Suprapubic skin (tissue), 4 donors: ENCODE measurements at regions not wholly inside any gene's neighbourhood (a gene's known extent, or its start where the extent isn't known, plus 50 kb on each side); places are given as distances from the start of the nearest gene placed in this dataset.
"Not testable (repeated sequence)": the region's sequence is repeated elsewhere in the genome, so short reads cannot be mapped to it uniquely, and the experiment has no call there.

Experiments
- DNase-seq, 2 donors: peaks; one replicate each; pipeline ENCODE4 v3.0.0-alpha.2; 2019; ENCODE audit warnings: low spot score in 2 of 2
- H3K27ac ChIP-seq: fragments of 200-600 bp; sonication (generic); one replicate; pipeline ENCODE4 v1.5.1; 2019
- H3K27me3 ChIP-seq: fragments of 200-600 bp; sonication (generic); one replicate; pipeline ENCODE4 v1.5.1; 2019
- H3K36me3 ChIP-seq: fragments of 200-600 bp; sonication (generic); one replicate; pipeline ENCODE4 v1.5.1; 2019
- H3K4me1 ChIP-seq: fragments of 200-600 bp; sonication (generic); one replicate; pipeline ENCODE4 v1.5.1; 2019
- H3K4me3 ChIP-seq: fragments of 200-600 bp; sonication (generic); one replicate; pipeline ENCODE4 v1.5.1; 2019; ENCODE audit warnings: mild to moderate bottlenecking
- H3K9me3 ChIP-seq: fragments of 200-600 bp; sonication (generic); one replicate; pipeline ENCODE4 v1.5.1; 2019
- EP300 ChIP-seq: sonication (generic); formaldehyde crosslinking; IDR thresholded peaks from one replicate; pipeline ENCODE4 v1.6.1; 2017; ENCODE audit warnings: antibody characterized with exemption
- POLR2A ChIP-seq, 2 donors: fragments of 450-650 bp; IDR thresholded peaks; one replicate each; pipeline ENCODE4 v1.6.1; 2017; ENCODE audit warnings: antibody characterized with exemption in 2 of 2, mild to moderate bottlenecking in 2 of 2, moderate library complexity in 2 of 2
- POLR2AphosphoS5 ChIP-seq, 3 donors: sonication (generic); formaldehyde crosslinking; IDR thresholded peaks; one replicate each; pipeline ENCODE4 v1.6.1; 2017; ENCODE audit warnings: antibody characterized with exemption in 3 of 3
- WGBS: methylation state at CpG from one replicate; pipeline ENCODE4 v1.1.5; 2018; 5-methylcytosine and 5-hydroxymethylcytosine counted together
- TF ChIP-seq, protein P1 (sequence below), 2 donors: fragments of 200-600 bp in 1 of 2; fragments of 450-650 bp in 1 of 2; sonication (generic) in 1 of 2; IDR thresholded peaks; one replicate each; pipeline ENCODE4 v1.5.1; 2016 to 2019; ENCODE audit warnings: antibody characterized with exemption in 2 of 2, mild to moderate bottlenecking in 1 of 2, moderate library complexity in 1 of 2

DNA sequence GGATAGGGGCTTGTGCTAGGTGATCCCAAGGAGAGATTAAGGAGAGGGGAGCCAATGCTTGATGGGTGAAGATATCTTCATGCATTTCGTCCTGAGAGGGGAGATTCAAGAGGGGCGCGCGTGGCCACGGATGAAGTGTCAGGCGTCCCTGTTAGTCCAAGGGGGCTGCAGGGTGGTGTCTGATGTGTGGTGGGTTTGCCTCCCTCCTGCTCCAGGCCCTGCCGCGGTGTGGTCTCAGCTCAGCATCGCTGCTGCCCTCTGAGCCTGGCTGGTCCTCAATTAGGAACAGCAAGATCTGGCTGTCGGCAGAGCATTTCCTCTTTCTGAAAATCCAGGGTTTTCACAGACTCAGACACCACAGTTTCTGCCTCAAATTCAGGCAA, 318.0 kb downstream of the THBS2 start:
- peaks cover 9% of the 10 kb centered on the region for H3K4me1 ChIP-seq
- WGBS = 80% methylated on average over 9 of the region's 10 CpGs
- no peak overlapping the region for H3K27ac ChIP-seq
- H3K36me3 ChIP-seq = no peaks in the 10 kb centered on the region
- no peaks in the 10 kb centered on the region for H3K27me3 ChIP-seq
- TF ChIP-seq POLR2A (IDR thresholded peaks at IDR 0.05) = no peak
- TF ChIP-seq EP300 = no peak
- TF ChIP-seq, protein P1, sequence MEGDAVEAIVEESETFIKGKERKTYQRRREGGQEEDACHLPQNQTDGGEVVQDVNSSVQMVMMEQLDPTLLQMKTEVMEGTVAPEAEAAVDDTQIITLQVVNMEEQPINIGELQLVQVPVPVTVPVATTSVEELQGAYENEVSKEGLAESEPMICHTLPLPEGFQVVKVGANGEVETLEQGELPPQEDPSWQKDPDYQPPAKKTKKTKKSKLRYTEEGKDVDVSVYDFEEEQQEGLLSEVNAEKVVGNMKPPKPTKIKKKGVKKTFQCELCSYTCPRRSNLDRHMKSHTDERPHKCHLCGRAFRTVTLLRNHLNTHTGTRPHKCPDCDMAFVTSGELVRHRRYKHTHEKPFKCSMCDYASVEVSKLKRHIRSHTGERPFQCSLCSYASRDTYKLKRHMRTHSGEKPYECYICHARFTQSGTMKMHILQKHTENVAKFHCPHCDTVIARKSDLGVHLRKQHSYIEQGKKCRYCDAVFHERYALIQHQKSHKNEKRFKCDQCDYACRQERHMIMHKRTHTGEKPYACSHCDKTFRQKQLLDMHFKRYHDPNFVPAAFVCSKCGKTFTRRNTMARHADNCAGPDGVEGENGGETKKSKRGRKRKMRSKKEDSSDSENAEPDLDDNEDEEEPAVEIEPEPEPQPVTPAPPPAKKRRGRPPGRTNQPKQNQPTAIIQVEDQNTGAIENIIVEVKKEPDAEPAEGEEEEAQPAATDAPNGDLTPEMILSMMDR (IDR thresholded peaks at IDR 0.05) = no peak
- TF ChIP-seq POLR2AphosphoS5 (IDR thresholded peaks at IDR 0.05) = no peak
- DNase-seq = no peak
- H3K9me3 ChIP-seq = no peaks in the 10 kb centered on the region
- no peak overlapping the region for H3K4me3 ChIP-seq

DNA sequence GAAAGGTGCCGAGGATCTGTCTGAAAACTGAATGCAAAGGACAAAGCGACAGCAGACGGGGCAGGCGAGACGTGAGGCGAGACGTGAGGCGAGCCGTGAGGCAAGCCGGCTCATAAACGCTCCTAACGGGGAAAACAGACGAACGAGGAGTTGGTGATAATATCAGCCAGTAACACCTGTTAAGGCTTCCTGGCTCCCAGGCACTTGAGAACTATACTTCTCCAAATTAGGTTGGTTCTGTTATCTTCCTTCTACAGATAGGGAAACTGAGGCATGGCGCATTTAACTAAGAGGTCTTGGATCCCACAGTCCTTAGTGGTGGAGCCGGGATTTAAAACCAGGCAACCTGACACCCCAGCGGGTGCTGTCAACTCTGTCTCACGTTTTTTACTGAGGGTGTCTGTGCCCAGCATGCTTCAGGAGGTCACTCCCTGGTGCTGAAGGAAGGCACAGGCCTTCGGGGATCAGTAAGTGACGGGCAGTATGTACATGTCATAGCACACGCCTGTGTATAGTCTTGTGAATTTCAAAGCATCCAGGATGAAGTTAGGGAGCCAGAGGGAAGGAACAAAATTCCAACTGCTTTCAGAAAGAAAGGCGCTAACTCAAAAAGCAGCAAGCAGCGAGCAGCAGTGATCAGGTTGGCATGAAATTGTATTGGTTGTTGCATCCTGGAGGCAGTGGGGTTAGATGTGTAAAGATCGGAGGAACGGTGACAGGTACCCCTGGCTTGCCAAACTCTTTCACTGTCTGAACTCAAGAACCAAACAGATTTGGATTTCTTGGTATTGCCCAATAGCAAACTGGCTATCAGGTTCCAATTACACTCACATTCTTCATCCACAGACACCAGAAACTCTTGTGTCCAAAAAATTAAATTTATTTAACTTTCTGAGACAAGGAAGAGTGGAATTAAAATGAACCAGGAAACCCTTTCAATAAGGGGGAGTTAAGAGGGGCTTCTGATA, 318.7 kb downstream of the THBS2 start:
- WGBS = 83% methylated on average over 24 of the region's 25 CpGs

DNA sequence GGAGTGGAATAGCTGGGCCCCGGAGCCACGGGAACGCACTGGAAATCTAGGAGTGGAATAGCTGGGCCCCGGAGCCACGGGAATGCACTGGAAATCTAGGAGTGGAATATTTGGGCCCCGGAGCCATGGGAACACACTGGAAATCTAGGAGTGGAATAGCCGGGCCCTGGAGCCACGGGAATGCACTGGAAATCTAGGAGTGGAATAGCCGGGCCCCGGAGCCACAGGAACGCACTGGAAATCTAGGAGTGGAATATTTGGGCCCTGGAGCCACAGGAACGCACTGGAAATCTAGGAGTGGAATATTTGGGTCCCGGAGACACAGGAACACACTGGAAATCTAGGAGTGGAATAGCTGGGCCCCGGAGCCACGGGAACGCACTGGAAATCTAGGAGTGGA, 321.5 kb downstream of the THBS2 start:
- WGBS = 83% methylated on average over 16 of the region's 16 CpGs
- not testable (repeated sequence) for H3K9me3 ChIP-seq, H3K27ac ChIP-seq, H3K4me3 ChIP-seq, H3K36me3 ChIP-seq, DNase-seq, H3K27me3 ChIP-seq, H3K4me1 ChIP-seq

More for the DNA sequence above, 318.7 kb downstream of the THBS2 start:
- Histone ChIP-seq H3K4me3 (no peak overlapping the region), H3K9me3 (no peaks in the 10 kb centered on the region), H3K27ac (no peak overlapping the region), H3K27me3 (no peaks in the 10 kb centered on the region), H3K36me3 (no peaks in the 10 kb centered on the region), H3K4me1 (peaks cover 9% of the 10 kb centered on the region)
- TF ChIP-seq POLR2AphosphoS5 (IDR thresholded peaks at IDR 0.05) (no peak), EP300 (no peak), POLR2A (IDR thresholded peaks at IDR 0.05) (no peak)
- TF ChIP-seq, protein P1 (IDR thresholded peaks at IDR 0.05) = no peak
- no peak for DNase-seq

DNA sequence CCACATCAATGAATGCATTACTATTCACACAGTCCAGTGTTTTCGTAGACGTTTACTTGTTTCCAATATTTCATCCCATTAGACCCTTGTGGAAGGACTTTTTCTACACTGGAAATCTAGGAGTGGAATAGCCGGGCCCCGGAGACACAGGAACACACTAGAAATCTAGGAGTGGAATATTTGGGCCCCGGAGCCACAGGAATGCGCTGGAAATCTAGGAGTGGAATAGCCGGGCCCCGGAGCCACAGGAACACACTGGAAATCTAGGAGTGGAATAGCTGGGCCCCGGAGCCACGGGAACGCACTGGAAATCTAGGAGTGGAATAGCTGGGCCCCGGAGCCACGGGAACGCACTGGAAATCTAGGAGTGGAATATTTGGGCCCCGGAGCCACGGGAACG, 322.6 kb downstream of the THBS2 start:
- H3K27me3 ChIP-seq, H3K9me3 ChIP-seq, H3K36me3 ChIP-seq, H3K4me3 ChIP-seq, DNase-seq, H3K4me1 ChIP-seq: not testable (repeated sequence)
- peak overlapping the region; percentile 64 for H3K27ac ChIP-seq
- WGBS = 75% methylated on average over 17 of the region's 17 CpGs

DNA sequence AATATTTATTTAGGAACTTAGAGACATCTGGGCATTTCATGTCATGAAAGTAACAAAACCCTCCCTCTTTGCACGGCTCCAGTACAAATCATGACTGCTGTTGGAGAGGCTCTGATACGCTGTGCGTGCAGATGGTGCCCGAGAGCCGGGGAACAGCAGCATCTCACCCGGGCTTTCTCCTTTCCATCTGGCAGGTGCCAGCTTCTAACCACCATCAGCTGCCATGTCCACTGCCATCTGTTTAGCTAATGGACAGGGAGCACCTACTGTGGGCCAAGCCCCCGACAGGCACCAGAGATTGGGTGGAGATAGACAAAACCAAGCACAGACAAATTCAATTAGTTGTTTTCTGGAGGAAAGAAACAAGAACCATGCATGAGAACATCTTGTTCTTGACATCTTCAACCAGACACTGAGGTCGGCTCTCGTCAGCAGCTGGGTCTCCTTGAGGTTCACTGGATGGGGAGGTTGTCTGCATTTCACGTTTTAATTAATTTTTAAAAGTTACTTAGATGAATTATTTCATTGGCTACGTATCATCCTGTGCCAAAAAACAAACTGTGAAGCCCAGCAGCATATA, 323.7 kb downstream of the THBS2 start:
- Histone ChIP-seq H3K27ac (peak overlapping the region; percentile 64), H3K9me3 (no peaks in the 10 kb centered on the region), H3K4me3 (no peak overlapping the region), H3K36me3 (no peaks in the 10 kb centered on the region), H3K4me1 (no peaks in the 10 kb centered on the region), H3K27me3 (no peaks in the 10 kb centered on the region)
- TF ChIP-seq EP300 (no peak), POLR2A (IDR thresholded peaks at IDR 0.05) (no peak), POLR2AphosphoS5 (IDR thresholded peaks at IDR 0.05) (peak in 1 of 3 donors; percentile 51)
- TF ChIP-seq, protein P1 (IDR thresholded peaks at IDR 0.05) = no peak
- DNase-seq = no peak
- 81% methylated on average over 11 of the region's 11 CpGs for WGBS

DNA sequence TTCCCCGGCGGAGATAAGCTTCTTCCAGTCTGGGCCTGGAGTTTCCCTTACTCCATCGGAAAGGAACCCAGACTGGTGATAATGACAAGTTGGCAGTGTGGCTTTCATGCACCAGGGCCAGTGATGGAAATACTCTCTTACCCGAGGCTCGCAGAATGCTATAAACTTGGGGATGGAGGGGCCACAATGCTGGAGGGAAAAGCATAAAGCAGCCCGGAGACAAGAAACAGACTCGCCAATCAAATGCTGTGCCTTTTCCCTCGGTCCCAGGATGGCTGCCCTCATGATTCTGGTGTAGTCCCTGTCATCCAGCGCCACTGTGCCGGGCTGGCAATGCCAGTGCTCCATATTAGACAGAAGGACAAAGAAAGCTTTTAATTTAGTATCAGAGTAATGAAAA, 325.6 kb downstream of the THBS2 start:
- Histone ChIP-seq H3K27ac (no peak overlapping the region), H3K9me3 (no peaks in the 10 kb centered on the region), H3K4me3 (no peak overlapping the region), H3K27me3 (no peaks in the 10 kb centered on the region), H3K4me1 (no peaks in the 10 kb centered on the region), H3K36me3 (no peaks in the 10 kb centered on the region)
- WGBS = 91% methylated on average over 10 of the region's 10 CpGs
- TF ChIP-seq EP300 = no peak
- TF ChIP-seq POLR2AphosphoS5 (IDR thresholded peaks at IDR 0.05) = no peak
- TF ChIP-seq POLR2A (IDR thresholded peaks at IDR 0.05) = no peak
- TF ChIP-seq, protein P1 (IDR thresholded peaks at IDR 0.05) = no peak
- no peak for DNase-seq
